HepG2 (cell line): ENCODE measurements at regions not wholly inside any gene's neighbourhood (a gene's known extent, or its start where the extent isn't known, plus 50 kb on each side); places are given as distances from the start of the nearest gene placed in this dataset.

ENCODE experiments used
- ATAC-seq: fragments of 200-7000 bp; cut with Tn5 transposase; 3 replicates; pipeline ENCODE4 v1.9.1; 2020; ENCODE audit warnings: mild to moderate bottlenecking, moderate library complexity
- BruUV-seq: library from RNA; stranded (reverse); fragments of 400-500 nt; replicated peaks from 2 replicates; lab custom pipeline; 2021; lab: Mats Ljungman, UMichigan
- CTCF ChIA-PET: fragments of 300-600 bp; formaldehyde crosslinking; extraction: SDS; loops from one replicate; lab custom pipeline; 2021; ENCODE audit warnings: low total read pairs, inconsistent platforms, low intra/inter-chr PET ratio; lab: Yijun Ruan, JAX
- POLR2A ChIA-PET: fragments of 350-600 bp; sonication (Branson Sonifier 250); formaldehyde crosslinking; loops from one replicate; lab custom pipeline; 2020; ENCODE audit warnings: antibody characterized with exemption, inconsistent platforms; lab: Yijun Ruan, JAX
- DNase-seq: peaks from one replicate; pipeline ENCODE4 v3.0.0-alpha.2; 2015; ENCODE audit warnings: low spot score
- FAIRE-seq: peaks from 3 replicates; lab custom pipeline; 2011; peaks lifted over from hg19 to GRCh38; lab: Jason Lieb, UNC
- H2AFZ ChIP-seq: one replicate; pipeline ENCODE4 v1.6.1; 2011; ENCODE audit warnings: low read length, inconsistent platforms
- H3K27ac ChIP-seq: fragments of 300-600 bp; 3 replicates; pipeline ENCODE4 v1.8.0; 2011; ENCODE audit warnings: mixed run types, mild to moderate bottlenecking, mixed read lengths, low read length, inconsistent platforms; ENCODE audit not compliant: insufficient read depth; ENCODE audit errors: extremely low read length
- H3K27me3 ChIP-seq, 2 experiments: fragments of 200-600 bp in 1 of 2; 2 replicates in 1 of 2; 3 replicates in 1 of 2; pipeline versions ENCODE4 v1.6.0 to v1.8.0; 2011; ENCODE audit warnings: low read length in 2 of 2, mild to moderate bottlenecking in 2 of 2, moderate library complexity in 2 of 2, inconsistent platforms in 1 of 2; ENCODE audit not compliant: insufficient read depth in 2 of 2, control insufficient read depth in 1 of 2
- H3K36me3 ChIP-seq, 2 experiments: fragments of 200-600 bp in 1 of 2; replicated peaks in 1 of 2; 2 replicates in 1 of 2; 3 replicates in 1 of 2; pipeline versions ENCODE4 v1.5.1 to v1.8.0; 2011; ENCODE audit warnings: low read length in 2 of 2, inconsistent platforms in 1 of 2; ENCODE audit not compliant: insufficient read depth in 2 of 2, control insufficient read depth in 1 of 2
- H3K4me1 ChIP-seq: 2 replicates; pipeline ENCODE4 v1.5.1; 2012; ENCODE audit warnings: low read length, inconsistent platforms; ENCODE audit not compliant: insufficient read depth
- H3K4me2 ChIP-seq: 2 replicates; pipeline ENCODE4 v1.6.0; 2011; ENCODE audit warnings: low read depth, low read length, inconsistent platforms
- H3K4me3 ChIP-seq, 3 experiments: fragments of 200-600 bp in 1 of 3; sonication (generic), shearing (Covaris generic) in 1 of 3; replicated peaks in 1 of 3; 2 replicates each; pipeline ENCODE4 v1.5.1; 2011 to 2016; ENCODE audit warnings: low read length in 3 of 3, inconsistent platforms in 2 of 3, low read depth in 2 of 3, mild to moderate bottlenecking in 2 of 3, control low read depth in 1 of 3, mixed read lengths in 1 of 3; ENCODE audit not compliant: insufficient read depth in 1 of 3
- H3K79me2 ChIP-seq: one replicate; pipeline ENCODE4 v1.6.1; 2011; ENCODE audit warnings: low read length, inconsistent platforms; ENCODE audit not compliant: insufficient read depth
- H3K9ac ChIP-seq: 2 replicates; pipeline ENCODE4 v1.6.0; 2011; ENCODE audit warnings: mild to moderate bottlenecking, low read depth, low read length, inconsistent platforms; ENCODE audit not compliant: insufficient read depth
- H3K9me3 ChIP-seq: 2 replicates; pipeline ENCODE4 v1.5.1; 2012; ENCODE audit warnings: mild to moderate bottlenecking, low read length
- H4K20me1 ChIP-seq: 2 replicates; pipeline ENCODE4 v1.6.0; 2011; ENCODE audit warnings: inconsistent platforms, mild to moderate bottlenecking, low read length, moderate library complexity; ENCODE audit not compliant: insufficient read depth
- RELA ChIP-seq: sonication (generic); formaldehyde crosslinking; IDR thresholded peaks from 2 replicates; pipeline ENCODE4 v1.4.0; 2020; ENCODE audit warnings: missing genetic modification reagents
- RNF2 ChIP-seq: fragments of 450-650 bp; conservative IDR thresholded peaks from 2 replicates; pipeline ENCODE4 v1.6.1; 2016; ENCODE audit warnings: low read depth
- U2AF1 ChIP-seq: fragments of 200-400 bp; formaldehyde crosslinking; optimal IDR thresholded peaks from 2 replicates; pipeline ENCODE3; 2017; ENCODE audit warnings: mild to moderate bottlenecking, low read depth, low read length
- ZNF75D ChIP-seq: sonication (generic); formaldehyde crosslinking; IDR thresholded peaks from 2 replicates; pipeline ENCODE4 v1.8.1; 2023; ENCODE audit warnings: missing genetic modification reagents, mild to moderate bottlenecking, borderline replicate concordance
- WGBS: methylation state at CpG from one replicate; pipeline ENCODE4 v1.1.6; 2017; ENCODE audit warnings: low lambda C conversion rate; 5-methylcytosine and 5-hydroxymethylcytosine counted together
- in situ Hi-C: cut with HindIII; loops from 2 replicates; pipeline ENCODE4 v1.10.0; 2017; ENCODE audit warnings: low pct_unique_long_range_greater_than_20kb; ENCODE audit not compliant: extremely low pct_ligation_motif_present
- intact Hi-C: fragments of 100-400 bp; cut with micrococcal nuclease; formaldehyde crosslinking; loops from one replicate; pipeline ENCODE4 v1.10.0; 2022; ENCODE audit not compliant: unreplicated experiment
- TF ChIP-seq, protein P1 (sequence below): sonication (generic); formaldehyde crosslinking; IDR thresholded peaks from 2 replicates; pipeline ENCODE4 v1.4.0; 2020; ENCODE audit warnings: missing genetic modification reagents
- TF ChIP-seq, protein P2 (sequence below): sonication (generic); formaldehyde crosslinking; IDR thresholded peaks from 2 replicates; pipeline ENCODE4 v1.4.0; 2020; ENCODE audit warnings: mild to moderate bottlenecking, low read depth, missing genetic modification reagents
- TF ChIP-seq, protein P3 (sequence below): sonication (generic); formaldehyde crosslinking; IDR thresholded peaks from 2 replicates; pipeline ENCODE4 v1.8.0; 2022; ENCODE audit warnings: mild to moderate bottlenecking, missing genetic modification reagents; ENCODE audit not compliant: insufficient replicate concordance

DNA sequence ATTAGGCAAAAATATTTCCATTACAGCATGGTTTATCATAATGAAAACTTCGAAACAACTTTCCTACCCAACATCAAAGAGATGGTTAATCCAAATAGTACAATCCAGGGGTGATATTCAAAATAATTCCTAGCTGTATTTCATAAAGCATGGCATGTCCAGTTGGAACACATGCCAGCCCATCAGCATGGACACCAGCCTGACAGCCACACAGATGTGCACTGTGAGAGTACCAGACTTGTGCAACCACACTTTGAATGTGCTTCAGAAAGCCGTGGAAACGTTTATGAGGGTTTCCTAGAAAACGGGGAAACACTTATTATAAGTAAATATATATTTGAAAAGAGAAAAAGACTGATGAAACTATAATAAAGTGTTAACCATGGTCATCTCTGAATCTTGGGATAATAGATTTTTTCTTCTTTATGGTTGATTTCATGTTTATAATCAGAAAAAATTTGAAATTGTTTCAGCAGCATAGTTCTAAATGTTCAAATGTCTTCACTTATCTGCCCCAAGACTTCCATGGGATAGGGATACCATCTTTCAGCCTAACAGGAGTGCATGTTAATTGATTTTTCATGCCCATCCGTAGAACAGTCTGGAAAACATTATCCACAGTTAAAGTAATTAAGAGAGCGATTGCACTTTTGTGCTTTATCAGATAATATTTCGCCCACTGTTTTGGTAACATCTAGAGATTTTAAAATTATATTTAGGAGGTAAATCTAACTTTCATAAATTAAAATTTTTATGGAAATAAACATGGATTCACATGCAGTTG, 242.6 kb upstream of the IRS2 start:
- H3K79me2 ChIP-seq, result no peaks in the 10 kb centered on the region
- ATAC-seq, result no peak
- no peak overlapping the region for H3K4me2 ChIP-seq
- H3K27ac ChIP-seq, result no peak overlapping the region
- H4K20me1 ChIP-seq, result no peaks in the 10 kb centered on the region
- in situ Hi-C loops, result no loop called here
- H2AFZ ChIP-seq, result no peak overlapping the region
- no TSS peak for BruUV-seq
- H3K4me3 ChIP-seq, result no peak overlapping the region
- no peak overlapping the region for H3K9ac ChIP-seq
- no peaks in the 10 kb centered on the region; a peak in 1 of 5 replicates for H3K27me3 ChIP-seq
- intact Hi-C loops, result no loop called here
- DNase-seq, result no peak
- WGBS, result 1% methylated on average over 7 of the region's 7 CpGs
- FAIRE-seq, result no peak
- CTCF ChIA-PET, result no interaction called here
- H3K36me3 ChIP-seq, result no peaks in the 10 kb centered on the region
- H3K9me3 ChIP-seq, result no peaks in the 10 kb centered on the region
- TF ChIP-seq U2AF1, result no peak
- no peak for TF ChIP-seq RELA (CRISPR knock-in tag)
- TF ChIP-seq, protein P1, sequence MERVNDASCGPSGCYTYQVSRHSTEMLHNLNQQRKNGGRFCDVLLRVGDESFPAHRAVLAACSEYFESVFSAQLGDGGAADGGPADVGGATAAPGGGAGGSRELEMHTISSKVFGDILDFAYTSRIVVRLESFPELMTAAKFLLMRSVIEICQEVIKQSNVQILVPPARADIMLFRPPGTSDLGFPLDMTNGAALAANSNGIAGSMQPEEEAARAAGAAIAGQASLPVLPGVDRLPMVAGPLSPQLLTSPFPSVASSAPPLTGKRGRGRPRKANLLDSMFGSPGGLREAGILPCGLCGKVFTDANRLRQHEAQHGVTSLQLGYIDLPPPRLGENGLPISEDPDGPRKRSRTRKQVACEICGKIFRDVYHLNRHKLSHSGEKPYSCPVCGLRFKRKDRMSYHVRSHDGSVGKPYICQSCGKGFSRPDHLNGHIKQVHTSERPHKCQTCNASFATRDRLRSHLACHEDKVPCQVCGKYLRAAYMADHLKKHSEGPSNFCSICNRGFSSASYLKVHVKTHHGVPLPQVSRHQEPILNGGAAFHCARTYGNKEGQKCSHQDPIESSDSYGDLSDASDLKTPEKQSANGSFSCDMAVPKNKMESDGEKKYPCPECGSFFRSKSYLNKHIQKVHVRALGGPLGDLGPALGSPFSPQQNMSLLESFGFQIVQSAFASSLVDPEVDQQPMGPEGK (CRISPR knock-in tag), result no peak
- TF ChIP-seq ZNF75D (CRISPR knock-in tag), result no peak
- TF ChIP-seq, protein P2, sequence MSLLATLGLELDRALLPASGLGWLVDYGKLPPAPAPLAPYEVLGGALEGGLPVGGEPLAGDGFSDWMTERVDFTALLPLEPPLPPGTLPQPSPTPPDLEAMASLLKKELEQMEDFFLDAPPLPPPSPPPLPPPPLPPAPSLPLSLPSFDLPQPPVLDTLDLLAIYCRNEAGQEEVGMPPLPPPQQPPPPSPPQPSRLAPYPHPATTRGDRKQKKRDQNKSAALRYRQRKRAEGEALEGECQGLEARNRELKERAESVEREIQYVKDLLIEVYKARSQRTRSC (CRISPR knock-in tag), result no peak
- TF ChIP-seq RNF2, result no peak
- TF ChIP-seq, protein P3, sequence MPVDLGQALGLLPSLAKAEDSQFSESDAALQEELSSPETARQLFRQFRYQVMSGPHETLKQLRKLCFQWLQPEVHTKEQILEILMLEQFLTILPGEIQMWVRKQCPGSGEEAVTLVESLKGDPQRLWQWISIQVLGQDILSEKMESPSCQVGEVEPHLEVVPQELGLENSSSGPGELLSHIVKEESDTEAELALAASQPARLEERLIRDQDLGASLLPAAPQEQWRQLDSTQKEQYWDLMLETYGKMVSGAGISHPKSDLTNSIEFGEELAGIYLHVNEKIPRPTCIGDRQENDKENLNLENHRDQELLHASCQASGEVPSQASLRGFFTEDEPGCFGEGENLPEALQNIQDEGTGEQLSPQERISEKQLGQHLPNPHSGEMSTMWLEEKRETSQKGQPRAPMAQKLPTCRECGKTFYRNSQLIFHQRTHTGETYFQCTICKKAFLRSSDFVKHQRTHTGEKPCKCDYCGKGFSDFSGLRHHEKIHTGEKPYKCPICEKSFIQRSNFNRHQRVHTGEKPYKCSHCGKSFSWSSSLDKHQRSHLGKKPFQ (CRISPR knock-in tag), result no peak
- TF ChIP-seq, all 625 proteins: peak for 0
- no peaks in the 10 kb centered on the region for H3K4me1 ChIP-seq
- POLR2A ChIA-PET, result no interaction called here
